Stimulated activated naive CD8-positive, alpha-beta T cell treated with anti-CD3 and anti-CD28 coated beads, Interleukin-15, Interleukin-2, amounts not matched to agents 100 ng/mL and 50 ng/mL, for 24 hours (primary cell): ENCODE measurements at regions not wholly inside any gene's neighbourhood (a gene's known extent, or its start where the extent isn't known, plus 50 kb on each side); places are given as distances from the start of the nearest gene placed in this dataset.

ENCODE experiments used
- H3K27ac Mint-ChIP-seq: one replicate; pipeline ENCODE4 v1.8.0; 2021; ENCODE audit warnings: mild to moderate bottlenecking, mixed read lengths
- H3K27me3 Mint-ChIP-seq: one replicate; pipeline ENCODE4 v1.8.0; 2021; ENCODE audit warnings: mixed read lengths
- H3K36me3 Mint-ChIP-seq: one replicate; pipeline ENCODE4 v1.8.0; 2021; ENCODE audit warnings: low read depth, mixed read lengths
- H3K4me1 Mint-ChIP-seq: one replicate; pipeline ENCODE4 v1.8.0; 2021; ENCODE audit warnings: low read depth, mixed read lengths
- H3K4me3 Mint-ChIP-seq: one replicate; pipeline ENCODE4 v1.8.0; 2021; ENCODE audit warnings: mild to moderate bottlenecking, mixed read lengths
- H3K9me3 Mint-ChIP-seq: one replicate; pipeline ENCODE4 v1.8.0; 2021; ENCODE audit warnings: mixed read lengths

- H3K27ac Mint-ChIP-seq, result no peak overlapping the region
- no peaks in the 10 kb centered on the region for H3K4me1 Mint-ChIP-seq
- no peaks in the 10 kb centered on the region for H3K9me3 Mint-ChIP-seq
- no peaks in the 10 kb centered on the region for H3K36me3 Mint-ChIP-seq
- peaks cover 7% of the 10 kb centered on the region for H3K27me3 Mint-ChIP-seq
- H3K4me3 Mint-ChIP-seq, result no peak overlapping the region
Observed at GRCh38 chr6:100167585-100167984, 173.6 kb upstream of the MCHR2 start.

- no peak overlapping the region for H3K27ac Mint-ChIP-seq
- H3K27me3 Mint-ChIP-seq, result peaks cover 7% of the 10 kb centered on the region
- H3K4me1 Mint-ChIP-seq, result no peaks in the 10 kb centered on the region
- no peak overlapping the region for H3K4me3 Mint-ChIP-seq
- no peaks in the 10 kb centered on the region for H3K9me3 Mint-ChIP-seq
- no peaks in the 10 kb centered on the region for H3K36me3 Mint-ChIP-seq
Observed at GRCh38 chr6:100166956-100167355, 172.9 kb upstream of the MCHR2 start.

- no peaks in the 10 kb centered on the region for H3K9me3 Mint-ChIP-seq
- H3K4me3 Mint-ChIP-seq, result no peak overlapping the region
- H3K27ac Mint-ChIP-seq, result no peak overlapping the region
- H3K4me1 Mint-ChIP-seq, result no peaks in the 10 kb centered on the region
- no peaks in the 10 kb centered on the region for H3K36me3 Mint-ChIP-seq
- H3K27me3 Mint-ChIP-seq, result peaks cover 7% of the 10 kb centered on the region
Observed at GRCh38 chr6:100165442-100165841, 171.4 kb upstream of the MCHR2 start.

- Mint-ChIP-seq H3K4me3 (no peak overlapping the region), H3K36me3 (no peaks in the 10 kb centered on the region), H3K27me3 (peaks cover 7% of the 10 kb centered on the region), H3K27ac (no peak overlapping the region), H3K4me1 (no peaks in the 10 kb centered on the region), H3K9me3 (no peaks in the 10 kb centered on the region)
Observed at GRCh38 chr6:100163035-100163434, 169.0 kb upstream of the MCHR2 start.

GRCh38 chr6:100161782-100162365, 167.9 kb upstream of the MCHR2 start:
- Mint-ChIP-seq H3K36me3 (no peaks in the 10 kb centered on the region), H3K4me3 (no peak overlapping the region)

GRCh38 chr6:100160930-100161329, 166.9 kb upstream of the MCHR2 start:
- no peaks in the 10 kb centered on the region for H3K36me3 Mint-ChIP-seq
- no peak overlapping the region for H3K27ac Mint-ChIP-seq
- peaks cover 7% of the 10 kb centered on the region for H3K27me3 Mint-ChIP-seq
- H3K4me1 Mint-ChIP-seq, result no peaks in the 10 kb centered on the region
- H3K4me3 Mint-ChIP-seq, result no peak overlapping the region
- no peaks in the 10 kb centered on the region for H3K9me3 Mint-ChIP-seq

More at GRCh38 chr6:100161782-100162365, 167.9 kb upstream of the MCHR2 start:
- Mint-ChIP-seq H3K9me3 (no peaks in the 10 kb centered on the region), H3K4me1 (no peaks in the 10 kb centered on the region), H3K27ac (no peak overlapping the region), H3K27me3 (peaks cover 7% of the 10 kb centered on the region)

GRCh38 chr6:100155141-100155540, 161.1 kb upstream of the MCHR2 start:
- H3K36me3 Mint-ChIP-seq, result no peaks in the 10 kb centered on the region
- no peak overlapping the region for H3K4me3 Mint-ChIP-seq
- no peak overlapping the region for H3K27ac Mint-ChIP-seq
- H3K27me3 Mint-ChIP-seq, result no peaks in the 10 kb centered on the region
- no peaks in the 10 kb centered on the region for H3K4me1 Mint-ChIP-seq
- no peaks in the 10 kb centered on the region for H3K9me3 Mint-ChIP-seq

- Mint-ChIP-seq H3K4me3 (no peak overlapping the region), H3K9me3 (no peaks in the 10 kb centered on the region), H3K4me1 (no peaks in the 10 kb centered on the region), H3K27ac (no peak overlapping the region), H3K36me3 (no peaks in the 10 kb centered on the region), H3K27me3 (no peaks in the 10 kb centered on the region)
Observed at GRCh38 chr6:100153636-100154275, 159.7 kb upstream of the MCHR2 start.

GRCh38 chr6:100152201-100152600, 158.2 kb upstream of the MCHR2 start:
- Mint-ChIP-seq H3K4me1 (no peaks in the 10 kb centered on the region), H3K9me3 (no peaks in the 10 kb centered on the region), H3K36me3 (no peaks in the 10 kb centered on the region), H3K27ac (no peak overlapping the region), H3K27me3 (no peaks in the 10 kb centered on the region), H3K4me3 (no peak overlapping the region)

GRCh38 chr6:100144991-100145390, 151.0 kb upstream of the MCHR2 start:
- Mint-ChIP-seq H3K36me3 (no peaks in the 10 kb centered on the region), H3K27ac (no peak overlapping the region), H3K4me3 (no peak overlapping the region), H3K27me3 (peaks cover 13% of the 10 kb centered on the region), H3K9me3 (no peaks in the 10 kb centered on the region), H3K4me1 (no peaks in the 10 kb centered on the region)

- no peaks in the 10 kb centered on the region for H3K9me3 Mint-ChIP-seq
- H3K27me3 Mint-ChIP-seq, result peaks cover 11% of the 10 kb centered on the region
- H3K36me3 Mint-ChIP-seq, result no peaks in the 10 kb centered on the region
- no peaks in the 10 kb centered on the region for H3K4me1 Mint-ChIP-seq
- H3K27ac Mint-ChIP-seq, result no peak overlapping the region
- no peak overlapping the region for H3K4me3 Mint-ChIP-seq
Observed at GRCh38 chr6:100138346-100139022, 144.5 kb upstream of the MCHR2 start.

GRCh38 chr6:100137759-100138158, 143.7 kb upstream of the MCHR2 start:
- Mint-ChIP-seq H3K4me1 (no peaks in the 10 kb centered on the region), H3K9me3 (no peaks in the 10 kb centered on the region), H3K4me3 (no peak overlapping the region), H3K27me3 (peaks cover 11% of the 10 kb centered on the region), H3K36me3 (no peaks in the 10 kb centered on the region), H3K27ac (no peak overlapping the region)

- H3K27me3 Mint-ChIP-seq, result peaks cover 11% of the 10 kb centered on the region
- H3K4me1 Mint-ChIP-seq, result no peaks in the 10 kb centered on the region
- H3K4me3 Mint-ChIP-seq, result no peak overlapping the region
- H3K27ac Mint-ChIP-seq, result no peak overlapping the region
- H3K9me3 Mint-ChIP-seq, result peaks cover 2% of the 10 kb centered on the region
- no peaks in the 10 kb centered on the region for H3K36me3 Mint-ChIP-seq
Observed at GRCh38 chr6:100136590-100136989, 142.6 kb upstream of the MCHR2 start.

- H3K4me1 Mint-ChIP-seq, result no peaks in the 10 kb centered on the region
- H3K36me3 Mint-ChIP-seq, result no peaks in the 10 kb centered on the region
Observed at GRCh38 chr6:100135977-100136376, 142.0 kb upstream of the MCHR2 start.

GRCh38 chr6:100134703-100135102, 140.7 kb upstream of the MCHR2 start:
- H3K27me3 Mint-ChIP-seq, result peaks cover 6% of the 10 kb centered on the region
- H3K27ac Mint-ChIP-seq, result no peak overlapping the region
- no peaks in the 10 kb centered on the region for H3K4me1 Mint-ChIP-seq
- H3K36me3 Mint-ChIP-seq, result no peaks in the 10 kb centered on the region
- H3K9me3 Mint-ChIP-seq, result peaks cover 8% of the 10 kb centered on the region
- no peak overlapping the region for H3K4me3 Mint-ChIP-seq

More at GRCh38 chr6:100135977-100136376, 142.0 kb upstream of the MCHR2 start:
- peaks cover 11% of the 10 kb centered on the region for H3K27me3 Mint-ChIP-seq
- H3K4me3 Mint-ChIP-seq, result no peak overlapping the region
- H3K9me3 Mint-ChIP-seq, result peaks cover 5% of the 10 kb centered on the region
- no peak overlapping the region for H3K27ac Mint-ChIP-seq
